GM12865 (cell line): ENCODE measurements at regions not wholly inside any gene's neighbourhood (a gene's known extent, or its start where the extent isn't known, plus 50 kb on each side); places are given as distances from the start of the nearest gene placed in this dataset.

Experiments used
- DNase-seq: peaks from one replicate; pipeline ENCODE4 v3.0.0; 2010; ENCODE audit warnings: low read depth
- H3K4me3 ChIP-seq: 2 replicates; pipeline ENCODE4 v1.5.1; 2011; ENCODE audit warnings: mild to moderate bottlenecking, low read depth, low read length, control low read depth
- TF ChIP-seq, protein P1 (sequence below): IDR thresholded peaks from 2 replicates; pipeline ENCODE4 v1.5.1; 2011; ENCODE audit warnings: low read length, control low read depth, low read depth, inconsistent platforms; ENCODE audit not compliant: insufficient read depth; ENCODE audit errors: missing control alignments

DNA sequence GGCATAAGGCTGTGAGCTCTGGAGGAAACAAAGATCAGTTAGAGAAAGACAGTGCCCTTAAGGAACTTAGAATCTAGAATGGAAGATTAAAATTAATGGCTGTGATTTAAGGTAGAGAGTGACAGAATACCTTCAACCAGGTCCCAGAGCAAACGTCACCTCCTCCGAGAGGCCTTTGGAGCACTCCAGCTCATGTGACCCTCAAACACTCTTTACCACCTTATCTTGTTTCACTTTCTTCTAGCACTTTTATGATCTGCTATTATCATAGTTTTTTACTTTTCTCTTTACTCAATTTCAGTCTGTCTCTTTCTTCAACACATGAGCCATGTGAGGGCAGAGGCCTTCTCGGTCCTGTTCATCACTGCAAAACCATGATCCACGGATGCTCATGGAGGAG, 187.0 kb downstream of the SMIM20 start:
- no peak for DNase-seq
- TF ChIP-seq, protein P1, sequence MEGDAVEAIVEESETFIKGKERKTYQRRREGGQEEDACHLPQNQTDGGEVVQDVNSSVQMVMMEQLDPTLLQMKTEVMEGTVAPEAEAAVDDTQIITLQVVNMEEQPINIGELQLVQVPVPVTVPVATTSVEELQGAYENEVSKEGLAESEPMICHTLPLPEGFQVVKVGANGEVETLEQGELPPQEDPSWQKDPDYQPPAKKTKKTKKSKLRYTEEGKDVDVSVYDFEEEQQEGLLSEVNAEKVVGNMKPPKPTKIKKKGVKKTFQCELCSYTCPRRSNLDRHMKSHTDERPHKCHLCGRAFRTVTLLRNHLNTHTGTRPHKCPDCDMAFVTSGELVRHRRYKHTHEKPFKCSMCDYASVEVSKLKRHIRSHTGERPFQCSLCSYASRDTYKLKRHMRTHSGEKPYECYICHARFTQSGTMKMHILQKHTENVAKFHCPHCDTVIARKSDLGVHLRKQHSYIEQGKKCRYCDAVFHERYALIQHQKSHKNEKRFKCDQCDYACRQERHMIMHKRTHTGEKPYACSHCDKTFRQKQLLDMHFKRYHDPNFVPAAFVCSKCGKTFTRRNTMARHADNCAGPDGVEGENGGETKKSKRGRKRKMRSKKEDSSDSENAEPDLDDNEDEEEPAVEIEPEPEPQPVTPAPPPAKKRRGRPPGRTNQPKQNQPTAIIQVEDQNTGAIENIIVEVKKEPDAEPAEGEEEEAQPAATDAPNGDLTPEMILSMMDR: no peak
- H3K4me3 ChIP-seq: no peak overlapping the region

DNA sequence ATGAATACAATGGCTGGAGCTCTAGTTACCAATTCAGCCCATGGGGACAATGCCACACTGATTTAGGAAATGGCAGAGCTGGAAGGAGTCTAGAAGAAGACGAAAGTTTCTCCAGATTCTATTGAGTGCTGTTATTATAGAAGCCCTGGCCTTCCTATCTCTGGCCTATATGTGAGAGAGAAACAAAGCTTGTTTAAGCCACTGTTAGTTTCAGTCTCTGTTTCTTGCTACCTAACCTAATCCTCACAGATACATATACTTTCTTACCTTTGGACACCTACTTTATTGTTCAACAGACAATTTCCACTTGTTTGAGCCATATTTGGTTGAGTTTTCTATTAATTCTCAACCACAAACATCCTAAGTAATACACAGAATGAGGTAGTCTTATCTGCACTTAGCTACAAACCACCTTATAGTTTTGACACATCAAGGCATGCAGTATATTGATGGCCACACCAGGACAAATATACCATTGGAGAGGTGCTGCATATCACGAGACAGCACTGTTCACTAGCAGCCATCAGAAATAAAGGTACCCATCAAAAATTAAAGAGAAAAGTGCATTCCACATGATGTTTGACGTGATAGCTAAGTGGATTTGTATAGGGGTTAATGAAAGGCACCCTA, 190.2 kb downstream of the SMIM20 start:
- no peak overlapping the region for H3K4me3 ChIP-seq
- peak; percentile 32 for DNase-seq
- TF ChIP-seq, protein P1: no peak

DNA sequence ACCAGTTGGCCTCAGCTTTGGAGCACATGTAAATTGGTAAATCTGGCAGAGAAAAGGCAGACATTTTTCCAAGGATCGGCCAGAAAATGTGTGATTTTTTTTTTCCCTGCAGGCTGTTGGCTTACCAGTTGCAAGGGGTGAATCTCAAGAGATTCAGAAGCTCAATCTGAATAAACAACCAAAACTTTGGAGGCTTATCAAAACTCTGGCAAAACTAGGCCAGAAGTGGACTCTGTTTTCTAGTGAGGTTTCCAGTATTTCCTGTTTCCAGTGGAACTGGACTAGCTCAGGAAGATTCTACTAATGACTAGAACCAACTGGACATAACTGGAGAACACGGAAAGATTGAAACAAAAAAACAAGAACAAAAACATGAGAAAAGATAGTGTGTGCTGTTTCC, 191.3 kb downstream of the SMIM20 start:
- DNase-seq: no peak
- TF ChIP-seq, protein P1: no peak

DNA sequence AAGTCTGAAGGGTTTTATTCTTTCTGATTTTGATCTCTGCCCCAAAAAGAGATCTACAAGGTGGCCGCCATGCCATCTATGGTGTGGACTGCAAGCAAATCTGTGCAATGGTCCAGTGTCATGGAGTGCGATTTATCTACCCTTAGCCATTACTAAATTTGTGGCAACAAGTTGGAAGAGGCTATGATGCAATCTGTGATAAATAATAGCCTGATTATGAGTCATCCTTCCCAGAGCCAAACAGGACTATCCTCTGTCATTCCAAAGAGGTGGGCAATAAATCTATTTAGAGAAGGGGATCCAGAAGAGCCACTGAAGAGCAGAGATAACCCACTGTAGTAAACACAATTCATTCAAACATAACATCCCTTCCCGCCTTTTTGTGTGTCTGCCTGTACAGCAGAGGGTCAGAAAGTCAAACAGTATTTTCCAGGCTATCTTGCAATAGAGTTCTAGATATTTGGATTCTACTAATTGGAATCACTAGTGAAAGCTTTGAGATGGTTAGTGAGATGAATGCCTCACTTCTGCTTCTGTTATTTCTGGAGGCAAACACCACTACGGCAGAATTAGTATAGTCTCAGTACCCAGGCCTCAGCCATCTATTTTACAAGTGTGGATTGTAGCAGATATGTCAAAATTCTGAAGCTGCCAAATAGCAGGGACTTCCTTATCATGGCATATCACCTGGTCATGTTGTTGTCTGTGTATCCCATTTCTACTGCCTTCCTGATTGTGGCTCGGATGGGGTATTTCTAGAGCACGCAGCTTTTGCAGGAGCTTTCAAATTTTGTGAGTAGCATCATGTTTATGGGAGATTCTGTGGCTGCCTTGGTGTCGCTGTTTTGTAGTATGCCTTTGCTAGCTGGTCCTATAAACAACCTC, 192.0 kb downstream of the SMIM20 start:
- TF ChIP-seq, protein P1: no peak
- H3K4me3 ChIP-seq: no peak overlapping the region
- no peak for DNase-seq

More for the DNA sequence above, 191.3 kb downstream of the SMIM20 start:
- H3K4me3 ChIP-seq: no peak overlapping the region

DNA sequence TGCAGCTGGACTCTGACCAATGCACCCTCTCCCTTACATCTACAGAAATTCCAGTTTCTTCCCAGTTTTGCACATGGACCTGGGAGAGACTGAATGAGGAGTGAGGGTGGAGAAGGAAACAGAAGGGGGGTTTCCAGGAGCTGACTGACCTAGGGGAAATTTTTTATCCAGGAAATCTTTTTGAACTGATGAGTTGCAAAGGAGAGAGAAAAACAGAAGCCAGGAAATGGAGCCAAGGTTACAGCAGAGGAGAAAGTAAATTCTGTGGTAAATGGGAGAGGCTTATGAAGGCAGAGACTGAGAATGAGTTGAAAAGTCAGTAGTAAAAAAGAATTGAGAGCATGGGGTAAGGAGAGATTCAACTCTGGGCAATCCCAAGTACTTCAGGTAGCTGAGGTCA, 192.8 kb downstream of the SMIM20 start:
- DNase-seq: no peak
- TF ChIP-seq, protein P1: no peak
- no peak overlapping the region for H3K4me3 ChIP-seq

DNA sequence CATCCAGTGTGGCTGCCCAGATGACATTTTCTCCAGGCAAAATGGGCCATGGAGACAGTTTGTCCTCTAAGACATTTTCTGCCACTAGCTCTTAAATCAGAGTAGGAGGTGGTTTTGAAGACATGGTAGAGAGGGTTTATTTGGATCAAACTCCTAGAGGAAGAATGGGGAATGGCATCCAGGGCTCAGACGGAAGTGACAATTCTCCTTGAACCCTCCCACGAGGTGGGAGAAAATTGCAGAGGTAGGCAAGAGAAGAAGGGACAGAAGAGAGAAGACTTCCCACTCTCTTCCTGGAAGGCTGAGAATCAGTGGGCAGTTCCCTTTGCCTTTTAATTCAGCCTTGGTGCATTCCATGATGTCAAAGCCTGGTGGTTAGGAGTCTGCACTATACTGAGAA, 194.0 kb downstream of the SMIM20 start:
- no peak overlapping the region for H3K4me3 ChIP-seq
- TF ChIP-seq, protein P1: no peak
- DNase-seq: no peak
